ENCODE measurements at regions not wholly inside any gene's neighbourhood (a gene's known extent, or its start where the extent isn't known, plus 50 kb on each side); places are given as distances from the start of the nearest gene placed in this dataset.

DNA sequence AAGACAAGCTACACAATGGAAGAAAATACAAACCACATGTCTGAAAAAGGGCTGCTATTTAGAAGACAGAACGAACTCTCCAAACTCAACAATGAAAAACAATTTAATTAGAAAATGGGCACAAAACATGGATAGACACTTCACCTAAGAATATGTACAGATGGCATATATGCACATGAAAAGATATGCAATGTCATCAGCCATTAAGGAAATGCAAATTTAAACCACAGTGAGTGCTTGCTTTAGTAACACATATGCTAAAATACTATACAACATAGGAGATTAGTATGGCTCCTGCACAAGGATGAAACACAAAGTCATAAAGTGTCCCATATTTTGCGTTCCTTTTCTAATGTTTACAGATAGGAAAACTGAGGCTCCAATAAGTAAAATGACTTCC lies 60.4 kb upstream of the FAM83B start:
- no peak for TF ChIP-seq POLR2A (IDR thresholded peaks at IDR 0.05; ENCODE audit: low read length)
- TF ChIP-seq GATA1 (IDR thresholded peaks at IDR 0.05; ENCODE audit: low read depth, low read length) = no peak

Measured in erythroblast (primary cell).